ENCODE measurements at regions not wholly inside any gene's neighbourhood (a gene's known extent, or its start where the extent isn't known, plus 50 kb on each side); places are given as distances from the start of the nearest gene placed in this dataset.

DNA sequence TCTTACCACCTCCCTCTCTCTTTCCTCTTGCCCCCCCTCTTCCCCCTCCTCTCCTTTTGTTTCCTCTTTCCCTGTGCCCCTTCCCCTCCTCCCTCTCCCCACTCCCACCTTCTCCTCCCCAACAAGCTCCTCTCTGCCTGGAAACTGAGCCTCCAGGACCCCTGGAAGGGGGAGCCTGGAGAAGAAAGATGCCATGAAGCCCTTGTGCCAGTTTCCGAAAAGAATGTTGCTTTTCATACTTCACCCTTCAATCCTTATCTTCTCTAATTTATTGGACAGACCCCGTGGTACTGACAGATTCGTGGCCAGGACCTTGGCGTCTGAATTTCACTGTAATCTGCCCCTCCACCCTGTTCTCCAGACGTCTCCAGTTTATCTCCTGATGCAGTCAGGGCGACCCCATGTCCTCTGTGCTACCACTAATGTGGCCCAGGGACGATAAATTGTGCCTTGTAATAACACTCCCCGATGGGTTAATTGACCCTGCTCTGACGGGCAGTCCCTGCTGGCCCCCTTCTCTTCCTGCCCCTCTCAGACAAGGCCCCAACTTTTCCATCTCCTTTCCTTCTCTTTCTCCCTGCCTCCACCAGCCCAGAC, 138.4 kb upstream of the GSE1 start:
- H3K27me3 ChIP-seq (ENCODE audit: control insufficient read depth, insufficient read depth, low read length): no peaks in the 10 kb centered on the region
- 68% methylated on average over 9 of the region's 9 CpGs for WGBS (ENCODE audit: insufficient coverage)
- no peaks in the 10 kb centered on the region for H3K4me1 Mint-ChIP-seq
- no peaks in the 10 kb centered on the region for H3K36me3 Mint-ChIP-seq
- TF ChIP-seq, protein P1, sequence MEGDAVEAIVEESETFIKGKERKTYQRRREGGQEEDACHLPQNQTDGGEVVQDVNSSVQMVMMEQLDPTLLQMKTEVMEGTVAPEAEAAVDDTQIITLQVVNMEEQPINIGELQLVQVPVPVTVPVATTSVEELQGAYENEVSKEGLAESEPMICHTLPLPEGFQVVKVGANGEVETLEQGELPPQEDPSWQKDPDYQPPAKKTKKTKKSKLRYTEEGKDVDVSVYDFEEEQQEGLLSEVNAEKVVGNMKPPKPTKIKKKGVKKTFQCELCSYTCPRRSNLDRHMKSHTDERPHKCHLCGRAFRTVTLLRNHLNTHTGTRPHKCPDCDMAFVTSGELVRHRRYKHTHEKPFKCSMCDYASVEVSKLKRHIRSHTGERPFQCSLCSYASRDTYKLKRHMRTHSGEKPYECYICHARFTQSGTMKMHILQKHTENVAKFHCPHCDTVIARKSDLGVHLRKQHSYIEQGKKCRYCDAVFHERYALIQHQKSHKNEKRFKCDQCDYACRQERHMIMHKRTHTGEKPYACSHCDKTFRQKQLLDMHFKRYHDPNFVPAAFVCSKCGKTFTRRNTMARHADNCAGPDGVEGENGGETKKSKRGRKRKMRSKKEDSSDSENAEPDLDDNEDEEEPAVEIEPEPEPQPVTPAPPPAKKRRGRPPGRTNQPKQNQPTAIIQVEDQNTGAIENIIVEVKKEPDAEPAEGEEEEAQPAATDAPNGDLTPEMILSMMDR (IDR thresholded peaks at IDR 0.05): no peak
- intact Hi-C loops (cut with micrococcal nuclease): no loop called here
- no peak overlapping the region for H3K27ac Mint-ChIP-seq
- H3K4me1 ChIP-seq (ENCODE audit: control insufficient read depth, insufficient read depth, low read length): no peaks in the 10 kb centered on the region
- no peak overlapping the region for H3K4me3 Mint-ChIP-seq
- H3K36me3 ChIP-seq (ENCODE audit: control insufficient read depth, insufficient read depth, low read length): no peaks in the 10 kb centered on the region
- H3K27me3 Mint-ChIP-seq (ENCODE audit: low read depth in 2 of 2): peaks cover 7 to 17% of the 10 kb centered on the region in 2 donors
- no peak overlapping the region for H3K27ac ChIP-seq (ENCODE audit: low read length)
- ATAC-seq (no peak), DNase-seq (no peak)
- H3K9me3 Mint-ChIP-seq: no peaks in the 10 kb centered on the region
- no peaks in the 10 kb centered on the region for H3K9me3 ChIP-seq (ENCODE audit: control insufficient read depth, insufficient read depth, low read length)
- no peak overlapping the region for H3K4me3 ChIP-seq (ENCODE audit: low read length)

DNA sequence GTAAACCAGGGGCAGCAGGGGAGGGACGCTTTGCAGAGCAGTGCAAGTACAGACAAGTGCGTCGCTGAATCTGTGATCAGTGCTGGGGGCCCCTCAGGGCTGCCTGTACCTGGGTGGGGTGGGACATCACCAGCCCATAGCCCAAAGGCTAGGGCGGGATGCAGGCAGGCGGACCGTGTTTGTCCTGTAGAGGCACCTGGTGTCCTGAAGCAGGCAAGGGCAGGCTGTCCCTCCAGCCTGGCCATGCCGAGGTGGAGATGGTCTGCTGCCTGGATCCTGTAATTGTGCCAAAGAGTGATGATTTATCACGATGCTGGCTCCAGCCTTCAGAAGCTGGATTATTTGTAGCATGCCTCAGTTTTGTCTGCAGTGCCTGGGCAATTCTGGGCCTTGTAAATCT, 137.9 kb upstream of the GSE1 start:
- Histone ChIP-seq H3K4me1 (ENCODE audit: control insufficient read depth, insufficient read depth, low read length) (no peaks in the 10 kb centered on the region), H3K9me3 (ENCODE audit: control insufficient read depth, insufficient read depth, low read length) (no peaks in the 10 kb centered on the region), H3K4me3 (ENCODE audit: low read length) (no peak overlapping the region), H3K27ac (ENCODE audit: low read length) (no peak overlapping the region), H3K36me3 (ENCODE audit: control insufficient read depth, insufficient read depth, low read length) (no peaks in the 10 kb centered on the region), H3K27me3 (ENCODE audit: control insufficient read depth, insufficient read depth, low read length) (no peaks in the 10 kb centered on the region)
- WGBS (ENCODE audit: insufficient coverage): 89% methylated on average over 8 of the region's 8 CpGs
- TF ChIP-seq, protein P1 (IDR thresholded peaks at IDR 0.05): no peak
- ATAC-seq (no peak), DNase-seq (no peak)
- Mint-ChIP-seq H3K27ac (no peak overlapping the region), H3K4me3 (no peak overlapping the region), H3K27me3 (ENCODE audit: low read depth in 2 of 2) (peaks cover 7 to 17% of the 10 kb centered on the region in 2 donors), H3K9me3 (no peaks in the 10 kb centered on the region), H3K36me3 (no peaks in the 10 kb centered on the region), H3K4me1 (no peaks in the 10 kb centered on the region)
- intact Hi-C loops (cut with micrococcal nuclease): no loop called here

DNA sequence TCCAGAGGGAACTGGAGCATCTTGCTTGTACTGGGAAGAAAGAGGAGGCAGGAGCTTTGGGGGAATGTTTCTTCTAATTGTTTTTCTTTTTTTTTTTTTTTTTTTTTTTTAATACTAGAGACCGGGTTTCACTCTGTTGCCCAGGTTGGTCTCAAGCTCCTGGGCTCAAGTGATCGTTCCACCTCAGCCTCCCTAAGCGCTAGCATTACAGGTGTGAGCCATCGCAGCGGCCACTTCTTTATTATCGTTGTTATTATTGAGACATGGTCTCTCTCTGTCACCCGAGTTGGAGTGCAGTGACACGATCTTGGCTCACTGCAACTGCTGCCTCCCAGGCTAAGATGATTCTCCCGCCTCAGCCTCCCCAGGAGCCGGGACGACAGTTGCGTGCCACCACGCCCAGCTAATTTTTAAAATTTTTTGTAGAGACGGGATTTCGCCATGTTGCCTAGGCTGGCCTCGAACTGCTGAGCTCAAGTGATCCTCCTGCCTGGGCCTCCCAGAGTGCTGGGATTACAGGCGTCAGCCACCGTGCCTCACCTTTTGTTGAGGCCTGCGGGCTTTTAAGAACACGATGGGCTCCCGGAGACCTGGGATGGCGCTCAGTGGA, 137.3 kb upstream of the GSE1 start:
- no peak overlapping the region for H3K27ac Mint-ChIP-seq
- Histone ChIP-seq H3K27ac (ENCODE audit: low read length) (no peak overlapping the region), H3K4me1 (ENCODE audit: control insufficient read depth, insufficient read depth, low read length) (no peaks in the 10 kb centered on the region), H3K36me3 (ENCODE audit: control insufficient read depth, insufficient read depth, low read length) (no peaks in the 10 kb centered on the region), H3K27me3 (ENCODE audit: control insufficient read depth, insufficient read depth, low read length) (no peaks in the 10 kb centered on the region), H3K9me3 (ENCODE audit: control insufficient read depth, insufficient read depth, low read length) (no peaks in the 10 kb centered on the region), H3K4me3 (ENCODE audit: low read length) (no peak overlapping the region)
- peaks cover 7 to 17% of the 10 kb centered on the region in 2 donors for H3K27me3 Mint-ChIP-seq (ENCODE audit: low read depth in 2 of 2)
- H3K36me3 Mint-ChIP-seq: no peaks in the 10 kb centered on the region
- no peak overlapping the region for H3K4me3 Mint-ChIP-seq
- no peaks in the 10 kb centered on the region for H3K9me3 Mint-ChIP-seq
- H3K4me1 Mint-ChIP-seq: no peaks in the 10 kb centered on the region
- intact Hi-C loops (cut with micrococcal nuclease): no loop called here
- no peak for ATAC-seq
- no peak for DNase-seq
- WGBS (ENCODE audit: insufficient coverage): 93% methylated on average over 22 of the region's 22 CpGs
- TF ChIP-seq, protein P1 (IDR thresholded peaks at IDR 0.05): no peak

DNA sequence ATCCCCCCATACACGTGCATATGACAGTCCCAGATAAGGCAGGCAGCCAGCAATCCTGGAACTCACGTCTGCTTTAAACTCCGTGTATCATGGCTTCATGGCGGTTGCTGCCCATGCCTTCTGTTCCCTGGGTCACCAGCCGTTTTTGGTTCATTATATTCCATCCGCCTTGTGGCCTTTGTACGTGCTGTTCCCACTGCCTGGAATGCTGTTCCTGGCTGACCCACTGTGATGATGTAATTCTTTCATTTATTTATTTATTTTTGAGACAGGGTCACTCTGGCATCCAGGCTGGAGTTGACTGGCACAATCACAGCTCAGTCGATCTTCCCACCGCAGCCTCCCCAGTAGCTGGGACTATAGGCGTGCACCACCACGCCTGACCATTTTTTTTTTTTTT, 136.7 kb upstream of the GSE1 start:
- TF ChIP-seq, protein P1 (IDR thresholded peaks at IDR 0.05): no peak
- no peak overlapping the region for H3K4me3 Mint-ChIP-seq
- H3K27me3 Mint-ChIP-seq (ENCODE audit: low read depth in 2 of 2): peaks cover 7 to 17% of the 10 kb centered on the region in 2 donors
- intact Hi-C loops (cut with micrococcal nuclease): no loop called here
- ATAC-seq (no peak), DNase-seq (no peak)
- WGBS (ENCODE audit: insufficient coverage): 95% methylated on average over 11 of the region's 11 CpGs
- Histone ChIP-seq H3K27ac (ENCODE audit: low read length) (no peak overlapping the region), H3K4me1 (ENCODE audit: control insufficient read depth, insufficient read depth, low read length) (no peaks in the 10 kb centered on the region), H3K36me3 (ENCODE audit: control insufficient read depth, insufficient read depth, low read length) (no peaks in the 10 kb centered on the region), H3K27me3 (ENCODE audit: control insufficient read depth, insufficient read depth, low read length) (no peaks in the 10 kb centered on the region), H3K4me3 (ENCODE audit: low read length) (no peak overlapping the region), H3K9me3 (ENCODE audit: control insufficient read depth, insufficient read depth, low read length) (no peaks in the 10 kb centered on the region)
- peaks cover 0 to 5% of the 10 kb centered on the region in 2 donors for H3K4me1 Mint-ChIP-seq
- no peaks in the 10 kb centered on the region for H3K9me3 Mint-ChIP-seq
- H3K36me3 Mint-ChIP-seq: no peaks in the 10 kb centered on the region
- H3K27ac Mint-ChIP-seq: no peak overlapping the region
